Right kidney (tissue), 1 donor: ENCODE measurements at regions not wholly inside any gene's neighbourhood (a gene's known extent, or its start where the extent isn't known, plus 50 kb on each side); places are given as distances from the start of the nearest gene placed in this dataset.

Experiments
- DNase-seq: peaks from one replicate; pipeline ENCODE4 v3.0.0-alpha.2; 2016

- no peak for DNase-seq
These were observed 151.1 kb upstream of the MAF start for GRCh38 chr16:79751471-79752184.

DNA sequence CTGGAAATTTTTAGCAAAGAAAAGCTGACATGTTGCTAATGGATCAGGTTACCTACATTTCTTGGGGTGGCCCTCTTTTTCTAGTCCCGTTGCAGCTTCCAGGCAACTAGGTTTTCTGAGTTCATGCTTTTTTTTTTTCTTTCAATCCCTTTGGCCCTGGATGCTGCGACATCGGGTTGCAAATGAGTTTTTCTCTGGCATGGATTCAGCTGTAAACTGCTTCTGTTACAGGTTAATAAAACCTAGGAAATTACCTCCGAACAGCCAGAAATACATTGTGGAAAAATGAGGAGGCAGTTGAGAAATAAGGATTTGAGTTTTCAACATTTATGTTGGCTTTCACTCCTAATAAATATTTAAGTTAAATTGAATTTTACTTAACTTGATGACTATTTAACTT, 149.8 kb upstream of the MAF start:
- no peak for DNase-seq

GRCh38 chr16:79748629-79749028, 148.1 kb upstream of the MAF start:
- DNase-seq: no peak

GRCh38 chr16:79747688-79748087, 147.2 kb upstream of the MAF start:
- DNase-seq: no peak

DNA sequence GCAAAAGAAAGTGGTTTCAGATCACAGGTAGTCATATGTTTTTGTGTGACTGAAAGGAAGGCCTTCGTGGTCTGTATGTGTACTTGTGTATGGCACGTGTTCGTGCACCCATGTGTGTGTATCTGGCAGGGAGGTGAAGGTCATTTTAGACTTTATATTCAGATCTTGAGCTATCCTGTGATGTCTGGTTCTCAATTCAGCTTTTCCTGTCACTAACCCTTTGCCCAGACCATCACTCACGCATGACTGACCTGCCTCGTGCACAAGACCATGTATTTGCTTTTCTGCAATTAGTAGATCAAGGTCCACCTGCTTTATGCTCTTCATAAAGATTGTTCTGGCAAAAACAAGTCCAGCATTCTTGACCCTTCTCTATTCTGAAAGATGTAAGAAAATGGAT, 139.7 kb upstream of the MAF start:
- no peak for DNase-seq

GRCh38 chr16:79735271-79735670, 134.7 kb upstream of the MAF start:
- no peak for DNase-seq

DNA sequence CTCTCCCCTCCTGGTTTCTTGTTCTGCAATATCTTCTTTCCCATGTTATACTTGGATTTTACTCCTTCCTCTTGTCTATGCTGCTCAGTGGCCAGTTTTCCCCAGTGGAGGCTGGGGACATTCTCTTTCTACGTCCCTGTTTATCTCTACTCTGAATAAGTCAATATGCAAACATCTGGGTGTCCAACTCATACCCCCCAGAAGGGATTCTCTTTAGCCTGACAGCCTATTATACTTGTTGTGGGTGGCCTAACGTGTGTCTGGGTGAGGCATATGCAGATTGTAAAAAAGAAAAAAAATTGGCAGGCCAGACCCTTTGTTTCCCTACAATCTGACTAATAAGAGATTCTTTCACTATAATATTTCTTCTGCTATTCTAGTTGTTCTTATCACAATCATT, 134.2 kb upstream of the MAF start:
- no peak for DNase-seq

DNA sequence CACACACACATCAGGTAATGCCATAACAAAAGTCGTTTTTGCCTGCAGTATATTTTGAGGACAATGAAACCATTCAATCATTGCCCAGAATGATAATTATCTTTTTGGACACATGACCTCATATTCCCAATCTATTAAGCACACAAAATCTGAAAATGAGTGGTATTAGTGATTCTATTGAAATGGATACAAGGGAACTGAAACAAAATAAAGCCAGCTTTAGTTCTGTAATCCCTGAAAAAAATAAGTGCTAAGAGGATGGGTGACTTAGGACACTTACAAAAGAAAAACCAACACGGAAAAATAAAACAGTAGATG, 128.3 kb upstream of the MAF start:
- DNase-seq: no peak

- no peak for DNase-seq
These were observed 127.7 kb upstream of the MAF start for GRCh38 chr16:79728048-79728922.

DNA sequence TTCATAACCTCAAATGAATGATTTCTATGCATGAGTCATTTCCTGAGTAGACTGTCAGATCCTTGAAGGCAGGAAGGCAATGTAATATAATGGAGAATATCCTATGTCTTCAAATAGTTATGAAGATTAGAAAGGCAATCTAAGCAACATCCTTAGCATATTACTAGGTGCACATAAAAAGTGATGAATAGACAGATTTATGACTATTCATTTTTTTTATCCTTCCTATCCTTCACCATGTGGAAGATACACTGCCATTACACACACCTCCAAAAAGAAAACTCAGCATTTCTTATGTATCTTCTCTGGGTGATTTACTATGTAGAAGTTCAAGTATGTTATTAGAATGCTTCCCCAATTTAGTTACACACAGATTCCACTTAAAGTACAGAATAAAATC, 126.4 kb upstream of the MAF start:
- DNase-seq: no peak

GRCh38 chr16:79725051-79725450, 124.5 kb upstream of the MAF start:
- no peak for DNase-seq

- no peak for DNase-seq
These were observed 123.1 kb upstream of the MAF start for GRCh38 chr16:79723583-79724168.

DNA sequence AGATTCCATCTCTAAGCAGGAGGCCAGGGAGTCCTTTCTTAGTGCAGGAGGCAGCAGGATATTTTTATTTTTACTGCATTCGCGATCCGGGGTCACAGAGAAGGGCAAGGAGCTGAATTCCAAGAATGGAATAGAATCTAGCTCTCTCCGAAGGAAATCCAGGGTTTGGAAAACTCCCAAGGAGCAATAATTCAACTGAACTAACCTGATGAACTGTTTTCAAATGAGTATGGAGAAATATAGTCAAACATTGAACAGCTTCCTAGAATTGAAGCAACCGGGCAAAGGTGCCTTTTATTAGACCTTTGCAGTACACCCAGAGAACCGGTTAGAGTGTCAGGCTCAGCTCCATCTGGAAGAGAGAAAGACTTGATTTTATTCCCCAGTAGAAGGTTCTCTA, 120.7 kb upstream of the MAF start:
- DNase-seq: no peak

DNA sequence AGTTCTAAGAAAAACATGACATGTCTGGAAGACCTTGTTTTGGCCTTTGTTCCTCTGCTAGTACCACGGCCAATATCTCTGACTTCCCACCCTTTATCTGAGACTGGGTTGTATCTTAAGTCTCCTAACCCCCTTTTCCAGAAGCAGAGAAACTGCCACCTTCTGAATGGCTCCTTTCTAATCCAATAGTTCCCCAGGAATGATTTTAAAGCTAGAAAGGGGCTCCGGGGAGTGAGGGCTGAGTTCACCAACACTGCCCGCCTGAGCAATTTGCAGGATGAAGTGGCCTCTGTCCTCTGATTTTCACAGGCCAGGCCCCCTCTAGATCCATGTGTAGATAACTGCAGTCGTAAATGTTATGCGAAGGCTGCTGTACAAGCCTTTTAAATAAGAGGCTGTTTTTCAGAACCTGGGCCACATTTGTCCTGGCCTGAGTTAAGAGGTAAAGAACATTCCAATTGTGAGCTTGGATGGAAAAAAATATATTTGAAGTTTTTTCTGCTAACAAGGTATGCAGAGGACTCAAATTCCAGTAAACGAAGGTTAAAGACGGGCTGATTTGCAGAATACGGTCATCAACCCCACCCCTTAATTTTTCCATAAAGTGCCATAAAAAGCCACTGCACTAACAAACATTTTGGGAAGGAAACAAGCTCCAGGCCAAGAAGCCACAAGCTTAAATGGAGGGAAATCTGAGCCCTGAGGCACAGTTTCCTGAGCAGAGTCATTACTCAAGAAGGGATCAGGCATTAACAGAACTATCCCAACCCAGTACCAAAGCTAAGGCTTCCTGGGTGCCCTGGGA, 117.0 kb upstream of the MAF start:
- no peak for DNase-seq

GRCh38 chr16:79716645-79717332, 116.3 kb upstream of the MAF start:
- DNase-seq: no peak

DNA sequence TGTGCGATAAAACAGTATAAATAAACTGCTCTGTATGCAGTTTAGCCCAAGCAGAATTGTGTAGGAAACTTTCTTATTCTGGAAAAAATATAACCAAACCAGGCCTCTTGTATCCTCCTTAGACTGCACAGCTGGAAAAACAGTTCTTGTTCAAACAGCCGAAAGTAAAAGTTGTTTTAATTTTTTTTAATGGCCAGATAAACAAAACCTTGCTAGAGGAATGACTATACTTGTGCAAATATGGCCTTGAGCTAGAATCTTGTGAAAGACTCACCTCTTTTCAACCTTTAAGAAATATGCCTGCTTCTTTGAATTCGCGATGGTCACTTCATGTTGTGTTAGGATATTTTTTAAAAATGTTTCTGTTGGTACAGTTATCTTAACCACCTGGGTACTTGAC, 114.5 kb upstream of the MAF start:
- DNase-seq: no peak

- DNase-seq: no peak
These were observed 113.9 kb upstream of the MAF start for GRCh38 chr16:79714440-79714839.

DNA sequence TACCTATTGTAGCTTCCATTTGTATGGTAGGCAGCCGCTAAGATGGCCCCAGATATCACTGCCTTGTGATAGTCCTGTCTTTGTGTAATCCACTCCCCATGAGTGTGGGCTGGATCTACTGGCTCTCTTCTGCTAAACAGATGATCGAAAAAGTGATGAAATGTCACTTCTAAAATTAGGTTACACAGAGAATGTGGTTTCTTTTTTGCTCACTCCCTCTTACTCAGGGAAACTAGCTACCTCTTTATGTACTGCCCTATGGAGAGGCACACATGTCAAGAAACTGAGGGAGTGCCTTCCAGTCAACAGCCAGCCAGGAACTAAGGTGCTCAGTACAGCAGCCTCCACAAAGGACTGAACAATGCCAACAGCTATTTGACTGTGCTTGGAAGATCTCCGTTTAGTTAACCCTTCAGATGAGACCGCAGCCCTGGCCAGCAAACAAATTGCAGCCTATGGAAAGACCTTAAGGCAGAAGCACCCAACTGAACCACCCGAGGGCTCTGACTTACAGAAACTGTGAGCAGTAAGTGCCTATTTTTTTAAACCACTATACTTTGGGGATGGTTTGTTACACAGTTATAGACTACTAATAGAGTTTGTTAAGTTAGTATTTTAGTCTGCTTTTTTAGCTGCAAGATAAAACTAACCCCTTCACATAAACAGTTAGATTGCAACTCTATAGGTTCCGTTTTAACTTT, 113.2 kb upstream of the MAF start:
- DNase-seq: no peak

GRCh38 chr16:79712276-79712675, 111.7 kb upstream of the MAF start:
- DNase-seq: no peak

- DNase-seq: no peak
These were observed 107.3 kb upstream of the MAF start for GRCh38 chr16:79707876-79708275.

DNA sequence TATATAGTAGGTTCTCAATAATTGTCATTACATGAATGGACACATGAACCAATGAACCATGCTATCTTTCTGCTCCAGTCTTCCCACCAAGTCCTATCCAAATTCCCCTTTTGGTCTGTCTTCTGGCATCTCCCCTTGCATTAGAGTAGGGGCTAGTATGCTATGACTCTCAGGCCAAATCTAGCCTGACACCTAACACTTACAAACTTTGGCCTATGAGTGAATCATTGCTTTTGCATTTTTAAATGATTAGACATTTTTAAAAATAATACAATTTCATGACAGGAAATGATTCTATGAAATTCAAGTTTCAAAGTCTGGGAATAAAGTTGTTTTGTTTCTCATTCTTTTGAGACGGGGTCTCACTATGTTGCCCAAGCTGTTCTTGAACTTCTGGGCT, 102.5 kb upstream of the MAF start:
- DNase-seq: no peak

- DNase-seq: no peak
These were observed 97.8 kb upstream of the MAF start for GRCh38 chr16:79698341-79698753.
